ENCODE measurements at regions not wholly inside any gene's neighbourhood (a gene's known extent, or its start where the extent isn't known, plus 50 kb on each side); places are given as distances from the start of the nearest gene placed in this dataset.
A peak's percentile ranks its signal among the peaks of the same experiment; 100 is the strongest.

DNA sequence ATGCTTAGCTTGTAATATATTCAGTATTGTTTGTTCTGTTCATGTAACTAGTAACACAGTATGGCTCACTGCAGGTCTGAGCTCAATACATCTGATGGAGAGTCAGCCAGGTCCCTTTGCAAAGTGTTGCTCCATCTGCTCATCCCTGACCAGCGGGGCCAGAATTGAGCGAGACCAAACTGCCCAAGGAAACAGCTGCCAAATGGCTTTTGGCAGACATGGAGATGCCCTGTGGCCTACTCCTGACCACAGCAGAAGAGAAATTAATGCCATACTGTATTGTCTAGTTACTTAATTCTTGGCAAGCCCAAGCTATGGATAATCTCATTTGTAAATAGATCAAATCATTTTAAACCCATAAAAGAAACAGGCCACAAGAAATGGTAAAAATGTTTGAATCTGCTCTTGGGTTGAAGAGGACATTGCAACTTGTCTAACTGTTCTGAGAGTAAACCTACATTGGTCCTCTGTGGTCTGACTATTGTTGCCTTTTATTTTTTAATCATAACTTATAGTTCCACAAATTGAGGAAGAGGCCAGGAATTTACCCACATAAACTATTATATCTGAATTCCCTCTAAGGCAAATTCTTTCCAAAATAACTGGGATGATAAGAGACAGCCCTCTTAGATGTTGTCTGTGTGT lies 209.5 kb downstream of the EBLN2 start:
- ATAC-seq (peak in 1 of 4 donors; percentile 81), DNase-seq (peak in 1 of 3 donors; percentile 56)
- no peaks in the 10 kb centered on the region for H3K27me3 ChIP-seq
- no peak overlapping the region for H3K4me3 ChIP-seq
- no peaks in the 10 kb centered on the region for H3K9me3 ChIP-seq
- intact Hi-C loops (cut with DNase I): no loop called here
- no peak overlapping the region for H3K27ac ChIP-seq
- TF ChIP-seq POLR2A (IDR thresholded peaks at IDR 0.05): no peak
- TF ChIP-seq, protein P1, sequence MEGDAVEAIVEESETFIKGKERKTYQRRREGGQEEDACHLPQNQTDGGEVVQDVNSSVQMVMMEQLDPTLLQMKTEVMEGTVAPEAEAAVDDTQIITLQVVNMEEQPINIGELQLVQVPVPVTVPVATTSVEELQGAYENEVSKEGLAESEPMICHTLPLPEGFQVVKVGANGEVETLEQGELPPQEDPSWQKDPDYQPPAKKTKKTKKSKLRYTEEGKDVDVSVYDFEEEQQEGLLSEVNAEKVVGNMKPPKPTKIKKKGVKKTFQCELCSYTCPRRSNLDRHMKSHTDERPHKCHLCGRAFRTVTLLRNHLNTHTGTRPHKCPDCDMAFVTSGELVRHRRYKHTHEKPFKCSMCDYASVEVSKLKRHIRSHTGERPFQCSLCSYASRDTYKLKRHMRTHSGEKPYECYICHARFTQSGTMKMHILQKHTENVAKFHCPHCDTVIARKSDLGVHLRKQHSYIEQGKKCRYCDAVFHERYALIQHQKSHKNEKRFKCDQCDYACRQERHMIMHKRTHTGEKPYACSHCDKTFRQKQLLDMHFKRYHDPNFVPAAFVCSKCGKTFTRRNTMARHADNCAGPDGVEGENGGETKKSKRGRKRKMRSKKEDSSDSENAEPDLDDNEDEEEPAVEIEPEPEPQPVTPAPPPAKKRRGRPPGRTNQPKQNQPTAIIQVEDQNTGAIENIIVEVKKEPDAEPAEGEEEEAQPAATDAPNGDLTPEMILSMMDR (IDR thresholded peaks at IDR 0.05): no peak
- 62% methylated on average over 2 of the region's 2 CpGs for WGBS (ENCODE audit: insufficient coverage, low coverage, low lambda C conversion rate, missing lambda C conversion rate)
- H3K36me3 ChIP-seq: no peaks in the 10 kb centered on the region
- H3K4me1 ChIP-seq: no peaks in the 10 kb centered on the region

GRCh38 chr3:73273341-73273740 lies 211.9 kb downstream of the EBLN2 start:
- Histone ChIP-seq H3K27ac (no peak overlapping the region), H3K9me3 (no peaks in the 10 kb centered on the region), H3K4me3 (no peak overlapping the region), H3K4me1 (no peaks in the 10 kb centered on the region), H3K27me3 (no peaks in the 10 kb centered on the region), H3K36me3 (no peaks in the 10 kb centered on the region)
- no peak for TF ChIP-seq POLR2A (IDR thresholded peaks at IDR 0.05)
- TF ChIP-seq, protein P1 (IDR thresholded peaks at IDR 0.05): no peak
- intact Hi-C loops (cut with DNase I): no loop called here
- ATAC-seq: no peak
- no peak for DNase-seq
- WGBS (ENCODE audit: insufficient coverage, low coverage, low lambda C conversion rate, missing lambda C conversion rate): 61% methylated on average over 4 of the region's 4 CpGs

GRCh38 chr3:73280746-73281145 lies 219.3 kb downstream of the EBLN2 start:
- intact Hi-C loops (cut with DNase I): no loop called here
- DNase-seq: no peak
- ATAC-seq: no peak
- no peaks in the 10 kb centered on the region for H3K36me3 ChIP-seq
- H3K27ac ChIP-seq: no peak overlapping the region
- 39% methylated on average over 5 of the region's 6 CpGs for WGBS (ENCODE audit: insufficient coverage, low coverage, low lambda C conversion rate, missing lambda C conversion rate)
- no peaks in the 10 kb centered on the region for H3K9me3 ChIP-seq
- TF ChIP-seq, protein P1 (IDR thresholded peaks at IDR 0.05): no peak
- no peak for TF ChIP-seq POLR2A (IDR thresholded peaks at IDR 0.05)
- H3K27me3 ChIP-seq: no peaks in the 10 kb centered on the region
- no peaks in the 10 kb centered on the region for H3K4me1 ChIP-seq
- H3K4me3 ChIP-seq: no peak overlapping the region

- intact Hi-C loops (cut with DNase I): no loop called here
- Histone ChIP-seq H3K36me3 (no peaks in the 10 kb centered on the region), H3K9me3 (no peaks in the 10 kb centered on the region), H3K27ac (no peak overlapping the region), H3K4me3 (no peak overlapping the region), H3K27me3 (no peaks in the 10 kb centered on the region), H3K4me1 (no peaks in the 10 kb centered on the region)
- ATAC-seq (no peak), DNase-seq (no peak)
- TF ChIP-seq, protein P1 (IDR thresholded peaks at IDR 0.05): no peak
- no peak for TF ChIP-seq POLR2A (IDR thresholded peaks at IDR 0.05)
- WGBS (ENCODE audit: insufficient coverage, low coverage, low lambda C conversion rate, missing lambda C conversion rate): 69% methylated on average over 9 of the region's 9 CpGs
Observed at GRCh38 chr3:73284472-73284871, 223.0 kb downstream of the EBLN2 start.

Data from right lobe of liver (tissue), 6 donors.